ENCODE measurements at regions not wholly inside any gene's neighbourhood (a gene's known extent, or its start where the extent isn't known, plus 50 kb on each side); places are given as distances from the start of the nearest gene placed in this dataset.

DNA sequence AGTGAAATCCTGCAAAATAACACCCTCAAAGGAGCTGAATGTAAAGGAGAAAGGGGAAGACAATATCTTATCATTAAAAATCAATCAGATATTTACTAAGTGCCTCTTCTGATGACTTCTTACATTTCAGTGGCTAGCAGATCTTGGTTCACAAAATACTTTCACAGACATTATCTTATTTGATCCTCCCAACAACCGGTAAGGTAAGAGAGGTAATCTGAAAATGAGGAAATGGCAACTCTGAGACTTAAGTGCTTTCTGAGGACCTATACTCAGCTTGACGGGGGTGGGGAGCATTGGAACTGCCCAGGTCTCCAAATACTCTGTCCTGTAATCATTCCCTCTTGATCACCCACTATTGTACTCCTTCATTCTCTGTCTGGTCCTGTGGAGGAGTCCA, 144.6 kb upstream of the MKLN1 start:
- TF ChIP-seq POLR2A (IDR thresholded peaks at IDR 0.05) = no peak
- TF ChIP-seq, protein P1, sequence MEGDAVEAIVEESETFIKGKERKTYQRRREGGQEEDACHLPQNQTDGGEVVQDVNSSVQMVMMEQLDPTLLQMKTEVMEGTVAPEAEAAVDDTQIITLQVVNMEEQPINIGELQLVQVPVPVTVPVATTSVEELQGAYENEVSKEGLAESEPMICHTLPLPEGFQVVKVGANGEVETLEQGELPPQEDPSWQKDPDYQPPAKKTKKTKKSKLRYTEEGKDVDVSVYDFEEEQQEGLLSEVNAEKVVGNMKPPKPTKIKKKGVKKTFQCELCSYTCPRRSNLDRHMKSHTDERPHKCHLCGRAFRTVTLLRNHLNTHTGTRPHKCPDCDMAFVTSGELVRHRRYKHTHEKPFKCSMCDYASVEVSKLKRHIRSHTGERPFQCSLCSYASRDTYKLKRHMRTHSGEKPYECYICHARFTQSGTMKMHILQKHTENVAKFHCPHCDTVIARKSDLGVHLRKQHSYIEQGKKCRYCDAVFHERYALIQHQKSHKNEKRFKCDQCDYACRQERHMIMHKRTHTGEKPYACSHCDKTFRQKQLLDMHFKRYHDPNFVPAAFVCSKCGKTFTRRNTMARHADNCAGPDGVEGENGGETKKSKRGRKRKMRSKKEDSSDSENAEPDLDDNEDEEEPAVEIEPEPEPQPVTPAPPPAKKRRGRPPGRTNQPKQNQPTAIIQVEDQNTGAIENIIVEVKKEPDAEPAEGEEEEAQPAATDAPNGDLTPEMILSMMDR (IDR thresholded peaks at IDR 0.05 in 4 of 5, conservative IDR thresholded peaks at IDR 0.05 in 1 of 5) = no peak

All from gastrocnemius medialis (tissue), 4 donors.